ENCODE measurements at regions not wholly inside any gene's neighbourhood (a gene's known extent, or its start where the extent isn't known, plus 50 kb on each side); places are given as distances from the start of the nearest gene placed in this dataset.

DNA sequence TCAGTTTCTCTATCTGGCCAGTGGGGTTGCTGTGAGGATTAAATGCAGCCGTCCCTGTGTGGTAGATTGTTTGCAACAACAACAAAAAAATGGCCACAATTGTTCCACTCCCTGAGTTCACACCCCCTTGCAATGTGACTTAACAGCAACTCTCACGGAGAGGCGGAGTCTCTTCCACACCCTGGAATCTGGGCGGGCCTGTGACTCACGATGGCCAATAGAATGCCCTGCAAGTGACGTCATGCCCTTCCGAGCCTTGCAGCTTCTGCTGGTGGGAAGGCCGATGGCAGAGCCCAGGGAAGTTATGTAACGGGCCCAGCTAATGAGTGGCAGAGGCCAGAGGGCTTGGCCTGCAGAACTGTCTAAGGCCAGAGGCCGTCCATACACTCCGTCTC is 87.9 kb downstream of the RIPK4 start (continued):
- TF ChIP-seq ZNF230 (CRISPR knock-in tag; IDR thresholded peaks at IDR 0.05) (no peak), CHCHD3 (CRISPR knock-in tag; IDR thresholded peaks at IDR 0.05) (no peak), ZBTB1 (CRISPR knock-in tag; IDR thresholded peaks at IDR 0.05; ENCODE audit: borderline replicate concordance) (no peak), RBM22 (optimal IDR thresholded peaks at IDR 0.05; ENCODE audit: low read length) (no peak), SPEN (CRISPR knock-in tag; IDR thresholded peaks at IDR 0.05; ENCODE audit: low read depth) (peak; percentile 51; the same call in 1 of the 2 replicates), ZNF343 (CRISPR knock-in tag; IDR thresholded peaks at IDR 0.05) (peak; percentile 51; the same call in 1 of the 2 replicates), MXI1 (IDR thresholded peaks at IDR 0.05; ENCODE audit: borderline replicate concordance, low read depth, low read length) (peak; percentile 41; the same call in 1 of the 3 replicates), SKI (IDR thresholded peaks at IDR 0.05; ENCODE audit: partially characterized antibody) (peak; percentile 31), GFI1 (CRISPR knock-in tag; IDR thresholded peaks at IDR 0.05; ENCODE audit: borderline replicate concordance) (no peak), NR2F1 (CRISPR knock-in tag; IDR thresholded peaks at IDR 0.05) (peak; percentile 69 to 82; a peak in 3 of 4 replicates), ZNF614 (CRISPR knock-in tag; IDR thresholded peaks at IDR 0.05; ENCODE audit: borderline replicate concordance) (peak; percentile 96), NAIF1 (CRISPR knock-in tag; IDR thresholded peaks at IDR 0.05; ENCODE audit: borderline replicate concordance) (no peak), ZNF644 (CRISPR knock-in tag; IDR thresholded peaks at IDR 0.05; ENCODE audit: low read depth) (peak; percentile 77; the same call in 1 of the 2 replicates), U2AF1 (optimal IDR thresholded peaks at IDR 0.05; ENCODE audit: low read depth, low read length) (no peak), RXRB (CRISPR knock-in tag; IDR thresholded peaks at IDR 0.05; ENCODE audit: borderline replicate concordance) (peak; percentile 76), TBX3 (IDR thresholded peaks at IDR 0.05; ENCODE audit: borderline replicate concordance) (no peak), TCF12 (IDR thresholded peaks at IDR 0.05) (no peak), TCF12 (CRISPR knock-in tag; IDR thresholded peaks at IDR 0.05) (no peak), KAT2B (IDR thresholded peaks at IDR 0.05; ENCODE audit: borderline replicate concordance, low read depth, low read length) (no peak), ZNF883 (CRISPR knock-in tag; IDR thresholded peaks at IDR 0.05; ENCODE audit: not compliant biosample characterization) (no peak), GABPB1 (CRISPR knock-in tag; IDR thresholded peaks at IDR 0.05) (peak; percentile 46), NR2F6 (IDR thresholded peaks at IDR 0.05) (peak; percentile 77), NR2F6 (CRISPR knock-in tag; IDR thresholded peaks at IDR 0.05) (peak; percentile 87), ATF7 (IDR thresholded peaks at IDR 0.05) (peak; percentile 100), ATF7 (CRISPR knock-in tag; IDR thresholded peaks at IDR 0.05) (peak; percentile 100), MEIS1 (CRISPR knock-in tag; IDR thresholded peaks at IDR 0.05; ENCODE audit: borderline replicate concordance) (peak; percentile 83; the same call in 1 of the 2 replicates), KMT2B (CRISPR knock-in tag; IDR thresholded peaks at IDR 0.05) (0 out of 2 replicates have a peak, but pooled peaks have one; percentile 26)
- TF ChIP-seq, protein P1, sequence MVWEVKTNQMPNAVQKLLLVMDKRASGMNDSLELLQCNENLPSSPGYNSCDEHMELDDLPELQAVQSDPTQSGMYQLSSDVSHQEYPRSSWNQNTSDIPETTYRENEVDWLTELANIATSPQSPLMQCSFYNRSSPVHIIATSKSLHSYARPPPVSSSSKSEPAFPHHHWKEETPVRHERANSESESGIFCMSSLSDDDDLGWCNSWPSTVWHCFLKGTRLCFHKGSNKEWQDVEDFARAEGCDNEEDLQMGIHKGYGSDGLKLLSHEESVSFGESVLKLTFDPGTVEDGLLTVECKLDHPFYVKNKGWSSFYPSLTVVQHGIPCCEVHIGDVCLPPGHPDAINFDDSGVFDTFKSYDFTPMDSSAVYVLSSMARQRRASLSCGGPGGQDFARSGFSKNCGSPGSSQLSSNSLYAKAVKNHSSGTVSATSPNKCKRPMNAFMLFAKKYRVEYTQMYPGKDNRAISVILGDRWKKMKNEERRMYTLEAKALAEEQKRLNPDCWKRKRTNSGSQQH (CRISPR knock-in tag; IDR thresholded peaks at IDR 0.05; ENCODE audit: low read depth) = 0 out of 2 replicates have a peak, but pooled peaks have one; percentile 2
- TF ChIP-seq, protein P2, sequence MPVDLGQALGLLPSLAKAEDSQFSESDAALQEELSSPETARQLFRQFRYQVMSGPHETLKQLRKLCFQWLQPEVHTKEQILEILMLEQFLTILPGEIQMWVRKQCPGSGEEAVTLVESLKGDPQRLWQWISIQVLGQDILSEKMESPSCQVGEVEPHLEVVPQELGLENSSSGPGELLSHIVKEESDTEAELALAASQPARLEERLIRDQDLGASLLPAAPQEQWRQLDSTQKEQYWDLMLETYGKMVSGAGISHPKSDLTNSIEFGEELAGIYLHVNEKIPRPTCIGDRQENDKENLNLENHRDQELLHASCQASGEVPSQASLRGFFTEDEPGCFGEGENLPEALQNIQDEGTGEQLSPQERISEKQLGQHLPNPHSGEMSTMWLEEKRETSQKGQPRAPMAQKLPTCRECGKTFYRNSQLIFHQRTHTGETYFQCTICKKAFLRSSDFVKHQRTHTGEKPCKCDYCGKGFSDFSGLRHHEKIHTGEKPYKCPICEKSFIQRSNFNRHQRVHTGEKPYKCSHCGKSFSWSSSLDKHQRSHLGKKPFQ (CRISPR knock-in tag; IDR thresholded peaks at IDR 0.05; ENCODE audit: insufficient replicate concordance) = peak; percentile 85
- TF ChIP-seq, protein P3, sequence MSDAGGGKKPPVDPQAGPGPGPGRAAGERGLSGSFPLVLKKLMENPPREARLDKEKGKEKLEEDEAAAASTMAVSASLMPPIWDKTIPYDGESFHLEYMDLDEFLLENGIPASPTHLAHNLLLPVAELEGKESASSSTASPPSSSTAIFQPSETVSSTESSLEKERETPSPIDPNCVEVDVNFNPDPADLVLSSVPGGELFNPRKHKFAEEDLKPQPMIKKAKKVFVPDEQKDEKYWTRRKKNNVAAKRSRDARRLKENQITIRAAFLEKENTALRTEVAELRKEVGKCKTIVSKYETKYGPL (CRISPR knock-in tag; IDR thresholded peaks at IDR 0.05) = peak; percentile 96
- TF ChIP-seq, protein P4, sequence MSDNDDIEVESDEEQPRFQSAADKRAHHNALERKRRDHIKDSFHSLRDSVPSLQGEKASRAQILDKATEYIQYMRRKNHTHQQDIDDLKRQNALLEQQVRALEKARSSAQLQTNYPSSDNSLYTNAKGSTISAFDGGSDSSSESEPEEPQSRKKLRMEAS (IDR thresholded peaks at IDR 0.05) = peak; percentile 32; the same call in 1 of the 2 replicates

Measured in HepG2 (cell line).